IPS-15b (cell line): ENCODE measurements at regions not wholly inside any gene's neighbourhood (a gene's known extent, or its start where the extent isn't known, plus 50 kb on each side); places are given as distances from the start of the nearest gene placed in this dataset.
"Not testable (repeated sequence)": the region's sequence is repeated elsewhere in the genome, so short reads cannot be mapped to it uniquely, and the experiment has no call there.

Experiments
- H3K27me3 ChIP-seq: one replicate; pipeline ENCODE4 v1.6.1; 2013; ENCODE audit warnings: low read length; ENCODE audit not compliant: control insufficient read depth, insufficient read depth
- H3K36me3 ChIP-seq: one replicate; pipeline ENCODE4 v1.6.1; 2013; ENCODE audit warnings: low read length; ENCODE audit not compliant: control insufficient read depth, insufficient read depth
- H3K4me1 ChIP-seq: one replicate; pipeline ENCODE4 v1.6.1; 2013; ENCODE audit warnings: mild to moderate bottlenecking, low read length; ENCODE audit not compliant: control insufficient read depth, insufficient read depth
- H3K4me3 ChIP-seq: one replicate; pipeline ENCODE4 v1.5.1; 2013; ENCODE audit warnings: low read depth, low read length
- H3K9ac ChIP-seq: one replicate; pipeline ENCODE4 v1.6.1; 2013; ENCODE audit warnings: low read depth, mild to moderate bottlenecking, low read length
- H3K9me3 ChIP-seq: one replicate; pipeline ENCODE4 v1.6.1; 2013; ENCODE audit warnings: mild to moderate bottlenecking, low read length; ENCODE audit not compliant: control insufficient read depth, insufficient read depth

DNA sequence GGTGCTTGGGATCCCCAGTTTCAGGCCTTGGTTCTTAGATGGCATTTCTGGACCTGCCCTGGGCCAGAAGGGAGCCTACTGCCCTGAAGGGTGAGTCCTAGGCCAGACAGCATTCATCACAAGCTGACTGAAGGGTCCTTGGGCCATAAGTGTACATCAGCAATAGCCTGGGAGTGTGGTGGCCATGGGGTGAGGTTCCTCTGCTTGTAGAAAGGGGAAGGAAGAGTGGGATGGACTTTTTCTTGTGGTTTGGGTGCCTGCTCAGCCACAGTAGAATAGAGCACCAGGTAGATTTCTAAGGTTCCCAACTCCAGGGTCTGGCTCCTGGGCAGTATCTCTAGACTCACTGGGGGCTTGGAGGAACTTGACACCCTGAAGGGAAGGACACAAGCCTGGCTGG, 95.2 kb upstream of the PHF24 start:
- Histone ChIP-seq H3K4me3 (no peak overlapping the region), H3K36me3 (no peaks in the 10 kb centered on the region), H3K4me1 (no peaks in the 10 kb centered on the region), H3K27me3 (peaks cover 3% of the 10 kb centered on the region), H3K9ac (no peak overlapping the region), H3K9me3 (no peaks in the 10 kb centered on the region)

DNA sequence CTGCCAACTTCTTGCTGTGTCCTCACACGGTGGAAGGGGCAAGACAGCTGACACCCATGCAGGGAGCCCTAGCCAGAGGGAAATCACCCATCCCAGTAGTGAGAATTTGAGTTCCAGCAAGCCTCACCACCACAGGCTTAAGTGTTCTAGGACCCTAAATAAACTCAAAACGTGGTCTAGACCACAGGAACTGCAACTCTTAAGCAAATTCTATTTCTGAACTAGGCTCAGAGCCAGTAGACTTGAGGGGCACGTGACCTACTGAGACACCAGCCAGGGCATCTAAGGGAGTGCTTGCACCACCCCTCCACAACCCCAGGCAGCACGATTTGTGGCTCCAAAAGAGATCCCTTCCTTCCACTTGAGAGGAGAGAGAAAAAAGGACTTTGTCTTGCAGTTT, 96.0 kb upstream of the PHF24 start:
- no peaks in the 10 kb centered on the region for H3K9me3 ChIP-seq
- no peaks in the 10 kb centered on the region for H3K4me1 ChIP-seq
- H3K4me3 ChIP-seq: no peak overlapping the region
- H3K9ac ChIP-seq: no peak overlapping the region
- peaks cover 3% of the 10 kb centered on the region for H3K27me3 ChIP-seq
- H3K36me3 ChIP-seq: no peaks in the 10 kb centered on the region

DNA sequence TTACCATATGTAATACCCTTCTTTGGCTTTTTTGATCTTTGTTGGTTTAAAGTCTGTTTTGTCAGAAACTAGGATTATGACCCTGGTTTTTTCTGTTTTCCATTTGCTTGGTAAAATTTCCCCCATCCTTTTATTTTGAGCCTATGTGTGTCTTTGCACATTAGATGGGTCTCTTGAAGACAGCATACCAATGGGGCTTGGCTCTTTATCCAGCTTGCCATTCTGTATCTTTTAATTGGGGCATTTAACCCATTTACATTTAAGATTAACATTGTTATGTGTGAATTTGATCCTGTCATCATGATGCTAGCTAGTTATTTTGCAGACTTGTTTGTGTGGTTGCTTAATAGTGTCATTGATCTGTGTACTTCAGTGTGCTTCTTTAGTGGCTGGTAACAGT, 103.1 kb upstream of the PHF24 start:
- H3K9ac ChIP-seq, H3K9me3 ChIP-seq, H3K4me3 ChIP-seq, H3K27me3 ChIP-seq, H3K4me1 ChIP-seq, H3K36me3 ChIP-seq: not testable (repeated sequence)

DNA sequence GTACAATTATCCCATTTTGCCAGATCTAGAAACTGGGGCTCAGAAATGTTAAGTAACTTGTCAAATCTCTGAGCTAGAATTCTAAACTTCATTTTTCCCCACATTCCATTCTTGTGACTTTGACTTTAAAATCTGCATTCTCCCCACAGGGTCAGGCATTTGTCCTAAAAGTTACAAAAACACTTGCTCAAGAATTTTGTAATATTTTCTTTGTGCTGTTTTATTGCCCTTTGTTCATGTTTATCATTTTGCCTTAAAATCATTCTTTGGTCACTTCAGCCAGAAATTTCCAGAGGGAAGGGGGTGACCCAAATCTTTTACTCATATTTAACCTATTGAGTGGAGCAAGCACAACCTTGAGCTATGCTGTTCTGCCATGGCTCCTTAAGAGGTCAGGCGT, 120.1 kb upstream of the CCL21 start:
- no peaks in the 10 kb centered on the region for H3K36me3 ChIP-seq
- H3K4me3 ChIP-seq: no peak overlapping the region
- no peak overlapping the region for H3K9ac ChIP-seq
- H3K27me3 ChIP-seq: peaks cover 7% of the 10 kb centered on the region
- H3K4me1 ChIP-seq: no peaks in the 10 kb centered on the region
- H3K9me3 ChIP-seq: no peaks in the 10 kb centered on the region

DNA sequence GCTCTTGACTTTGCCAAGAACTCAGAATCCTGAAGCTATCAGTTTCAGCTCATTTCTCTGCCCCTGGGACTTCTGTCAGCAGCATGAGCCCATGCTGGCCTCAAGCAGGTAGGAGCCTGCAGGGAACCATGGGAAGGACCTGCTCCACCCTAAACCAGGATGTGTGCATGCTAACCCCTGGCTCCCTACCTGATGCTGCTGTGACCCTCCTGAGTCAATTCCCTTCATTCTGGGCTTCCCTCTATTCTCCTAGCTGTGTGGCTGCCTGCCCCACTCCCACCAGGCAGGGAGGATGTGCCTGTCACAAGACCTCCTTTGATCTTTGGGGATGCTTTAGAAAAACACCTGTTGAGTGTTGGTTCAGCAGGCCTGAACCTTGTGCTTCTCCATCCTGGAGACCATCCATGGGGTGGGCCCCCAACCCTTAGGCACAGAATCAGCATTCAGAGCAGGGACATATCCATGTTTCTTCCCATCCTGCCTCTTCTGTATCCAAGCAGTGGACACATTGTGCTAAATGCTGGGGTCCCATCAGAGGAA, 117.1 kb upstream of the CCL21 start:
- no peak overlapping the region for H3K4me3 ChIP-seq
- H3K9me3 ChIP-seq: no peaks in the 10 kb centered on the region
- H3K36me3 ChIP-seq: no peaks in the 10 kb centered on the region
- peaks cover 7% of the 10 kb centered on the region for H3K27me3 ChIP-seq
- H3K4me1 ChIP-seq: no peaks in the 10 kb centered on the region
- H3K9ac ChIP-seq: no peak overlapping the region

DNA sequence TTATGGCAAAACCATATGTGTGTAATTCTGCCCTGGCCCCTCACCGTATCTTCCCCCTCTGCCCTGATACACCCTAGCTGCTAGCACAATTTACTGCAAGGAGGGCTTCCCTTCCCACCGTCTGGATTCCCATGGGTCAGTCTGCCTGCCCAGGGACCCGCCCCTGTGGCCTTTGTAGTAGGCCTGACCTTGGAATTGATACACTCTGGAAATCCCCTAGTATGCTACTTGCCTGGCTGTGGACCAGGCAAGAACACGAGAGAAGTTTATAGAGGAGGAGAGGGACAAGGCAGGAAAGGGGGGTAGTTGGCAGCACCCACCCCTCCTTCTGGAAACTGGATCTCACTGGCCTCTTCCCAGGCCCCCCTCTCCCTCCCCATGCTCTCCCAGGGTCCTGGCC, 115.8 kb upstream of the CCL21 start:
- Histone ChIP-seq H3K4me1 (no peaks in the 10 kb centered on the region), H3K27me3 (peaks cover 7% of the 10 kb centered on the region), H3K36me3 (no peaks in the 10 kb centered on the region), H3K9me3 (no peaks in the 10 kb centered on the region), H3K4me3 (no peak overlapping the region), H3K9ac (no peak overlapping the region)

DNA sequence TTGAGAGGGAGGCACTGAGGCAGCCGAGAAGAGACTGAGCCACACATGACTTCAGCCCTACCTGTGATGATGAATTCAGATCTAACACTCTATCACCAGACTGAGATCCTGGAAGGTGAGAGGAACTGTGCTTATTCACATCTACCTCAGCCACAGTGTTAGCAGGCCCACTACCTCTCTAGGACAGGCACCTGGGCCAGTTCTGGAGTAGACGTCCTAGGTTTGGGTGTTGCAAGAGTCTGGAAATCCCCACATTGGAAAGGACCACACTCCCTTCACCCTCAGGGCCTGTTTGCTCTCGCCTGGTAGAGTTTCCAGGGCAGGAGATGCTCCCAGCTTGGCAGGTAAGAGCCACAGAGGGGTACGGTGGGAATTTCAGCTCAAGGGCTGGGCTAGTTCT, 113.8 kb upstream of the CCL21 start:
- Histone ChIP-seq H3K36me3 (no peaks in the 10 kb centered on the region), H3K9ac (no peak overlapping the region), H3K4me1 (no peaks in the 10 kb centered on the region), H3K9me3 (no peaks in the 10 kb centered on the region), H3K4me3 (no peak overlapping the region), H3K27me3 (peaks cover 5% of the 10 kb centered on the region)

DNA sequence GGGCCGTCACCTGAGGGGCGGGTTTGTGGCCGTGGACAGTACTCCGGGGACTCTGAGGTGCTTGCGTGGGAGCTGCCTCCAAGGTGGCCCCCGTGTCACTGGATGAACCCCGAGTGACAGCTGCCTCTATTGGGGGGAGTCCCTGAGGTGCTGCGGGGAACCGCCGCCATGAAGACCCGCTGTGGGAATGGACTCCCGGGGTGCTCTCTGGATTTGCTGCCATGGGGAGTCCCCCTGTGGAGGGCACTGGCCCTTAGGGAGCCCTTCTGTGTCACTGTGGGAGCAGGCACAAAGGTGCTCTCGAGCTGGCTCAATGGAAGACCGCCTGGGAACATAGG, 100.2 kb upstream of the CCL21 start:
- Histone ChIP-seq H3K36me3 (no peaks in the 10 kb centered on the region), H3K27me3 (peaks cover 58% of the 10 kb centered on the region), H3K9me3 (no peaks in the 10 kb centered on the region), H3K4me1 (no peaks in the 10 kb centered on the region), H3K9ac (no peak overlapping the region), H3K4me3 (peak overlapping the region; percentile 8)

DNA sequence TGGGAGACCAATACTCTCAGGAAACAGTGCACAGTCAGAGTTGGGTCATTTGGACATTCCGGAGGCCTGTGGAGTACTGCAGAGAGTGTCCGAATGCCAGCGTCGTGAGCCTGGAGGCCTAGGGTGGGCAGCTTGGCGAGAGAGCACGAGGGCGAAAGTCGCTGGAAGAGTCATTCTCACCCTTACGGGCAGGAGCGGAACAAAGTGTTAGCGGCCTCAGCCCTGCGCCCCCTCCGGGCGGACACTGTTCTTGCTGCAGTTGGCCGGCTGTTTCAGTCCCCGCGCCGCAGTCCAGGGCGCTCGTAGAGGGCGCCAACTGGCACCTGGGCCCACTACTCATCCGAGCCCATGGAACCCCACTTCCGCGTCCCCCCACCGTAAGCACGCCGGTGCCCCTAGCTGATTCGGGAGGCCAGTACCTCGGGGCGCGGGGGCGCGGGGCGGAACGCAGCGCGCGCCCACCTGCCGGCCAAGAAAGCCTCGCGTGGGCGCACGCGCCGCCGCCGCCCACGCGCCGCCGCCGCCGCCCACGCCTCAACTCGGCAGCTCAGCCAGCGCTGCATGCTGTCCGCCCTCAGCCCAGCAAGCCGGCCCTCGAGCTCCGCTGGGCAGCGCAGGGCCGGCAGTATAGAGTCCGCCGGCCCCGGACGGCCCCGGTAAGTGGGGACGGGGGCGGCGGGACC, 99.7 kb upstream of the CCL21 start:
- Histone ChIP-seq H3K27me3 (peaks cover 58% of the 10 kb centered on the region), H3K9ac (no peak overlapping the region), H3K36me3 (no peaks in the 10 kb centered on the region), H3K4me3 (peak overlapping the region; percentile 28), H3K4me1 (no peaks in the 10 kb centered on the region), H3K9me3 (no peaks in the 10 kb centered on the region)

DNA sequence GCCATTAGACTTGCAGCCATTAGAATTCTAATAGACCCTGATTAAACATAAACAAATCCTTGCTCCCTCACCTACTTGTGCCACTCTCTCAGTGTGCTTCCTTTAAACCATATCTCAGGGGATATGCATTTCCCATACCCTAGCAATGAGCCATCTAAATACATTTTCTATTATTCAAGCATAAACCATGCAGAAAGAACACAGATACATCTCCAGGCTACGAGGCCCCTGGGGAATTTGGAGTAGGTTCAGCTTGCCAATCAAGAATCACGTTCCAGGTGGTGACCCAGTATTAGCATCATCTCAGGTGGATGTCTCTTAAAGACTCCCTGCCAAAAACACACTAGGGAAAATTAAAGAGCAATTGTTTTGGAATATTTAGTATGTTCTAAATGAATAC, 93.0 kb upstream of the CCL21 start:
- Histone ChIP-seq H3K9ac (no peak overlapping the region), H3K27me3 (peaks cover 7% of the 10 kb centered on the region), H3K9me3 (no peaks in the 10 kb centered on the region), H3K4me3 (no peak overlapping the region), H3K36me3 (no peaks in the 10 kb centered on the region), H3K4me1 (no peaks in the 10 kb centered on the region)

DNA sequence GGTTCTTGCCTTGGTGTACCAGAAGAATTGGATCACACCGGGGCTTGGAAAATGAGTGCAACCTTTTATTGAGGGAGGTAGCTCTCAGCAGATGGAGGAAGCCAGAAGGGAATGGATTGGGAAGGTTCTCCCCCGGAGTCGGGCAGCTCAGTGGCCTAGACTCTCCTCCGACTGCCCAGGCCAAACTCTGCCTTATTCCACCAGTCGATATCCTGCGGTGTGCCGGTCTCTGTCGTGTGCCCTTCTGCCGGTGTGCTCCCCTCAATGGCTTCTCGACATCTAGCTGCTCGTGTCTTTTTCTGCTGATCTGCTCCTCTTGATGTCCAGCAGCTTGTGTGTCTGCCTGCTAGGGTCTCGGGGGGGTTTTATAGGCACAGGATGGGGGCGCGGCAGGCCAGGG, 87.4 kb upstream of the CCL21 start:
- H3K36me3 ChIP-seq: no peaks in the 10 kb centered on the region
- H3K9ac ChIP-seq: no peak overlapping the region
- H3K9me3 ChIP-seq: no peaks in the 10 kb centered on the region
- peaks cover 8% of the 10 kb centered on the region for H3K27me3 ChIP-seq
- H3K4me1 ChIP-seq: no peaks in the 10 kb centered on the region
- H3K4me3 ChIP-seq: peak overlapping the region; percentile 23

DNA sequence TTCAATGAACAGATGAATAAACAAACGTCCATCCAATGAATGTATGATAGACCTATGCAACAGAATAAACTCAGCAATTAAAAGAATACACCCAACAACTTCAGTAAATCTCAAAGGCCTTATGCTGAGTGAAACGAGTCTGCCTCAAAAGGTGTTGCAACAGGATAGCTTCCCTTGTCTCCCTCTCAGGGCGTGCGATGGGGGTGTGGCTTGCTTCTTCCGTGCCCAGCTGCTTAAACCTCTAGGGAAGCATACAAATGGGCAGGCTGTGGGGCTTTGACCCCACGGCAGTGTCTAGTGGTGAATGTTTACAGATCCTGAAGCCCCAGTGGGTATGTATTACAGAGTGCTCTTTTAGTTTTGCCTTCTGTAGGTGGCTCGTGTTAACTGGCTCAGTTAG, 87.0 kb upstream of the CCL21 start:
- Histone ChIP-seq H3K4me3 (no peak overlapping the region), H3K4me1 (no peaks in the 10 kb centered on the region), H3K9ac (no peak overlapping the region), H3K36me3 (no peaks in the 10 kb centered on the region), H3K9me3 (no peaks in the 10 kb centered on the region), H3K27me3 (peaks cover 8% of the 10 kb centered on the region)
